NCI-H2196 treated with DMSO at 0.1 percent for 48 hours (cell line): ENCODE measurements at regions not wholly inside any gene's neighbourhood (a gene's known extent, or its start where the extent isn't known, plus 50 kb on each side); places are given as distances from the start of the nearest gene placed in this dataset.

Experiments used
- DNase-seq: peaks from one replicate; lab custom pipeline; 2025; ENCODE audit not compliant: unreplicated experiment; lab: John Stamatoyannopoulos, UW

GRCh38 chr1:244953901-244954300, 89.6 kb upstream of the HNRNPU start:
- no peak for DNase-seq

- no peak for DNase-seq
These were observed 88.6 kb upstream of the HNRNPU start for GRCh38 chr1:244952940-244953339.

- DNase-seq, result no peak
These were observed 88.1 kb upstream of the HNRNPU start for GRCh38 chr1:244952280-244952933.

- no peak for DNase-seq
These were observed 84.1 kb upstream of the HNRNPU start for GRCh38 chr1:244948416-244948815.

- DNase-seq, result no peak
These were observed 80.8 kb upstream of the HNRNPU start for GRCh38 chr1:244945109-244945671.

GRCh38 chr1:244941121-244941520, 76.8 kb upstream of the HNRNPU start:
- DNase-seq, result no peak

GRCh38 chr1:244937099-244937498, 72.8 kb upstream of the HNRNPU start:
- DNase-seq, result no peak

- no peak for DNase-seq
These were observed 56.8 kb upstream of the HNRNPU start for GRCh38 chr1:244920911-244921761.

- DNase-seq, result no peak
These were observed 55.3 kb upstream of the HNRNPU start for GRCh38 chr1:244919320-244920282.

- DNase-seq, result no peak
These were observed 54.3 kb upstream of the HNRNPU start for GRCh38 chr1:244918421-244919319.

- DNase-seq, result no peak
These were observed 52.8 kb upstream of the HNRNPU start for GRCh38 chr1:244917073-244917670.

- DNase-seq, result no peak
These were observed 51.4 kb upstream of the HNRNPU start for GRCh38 chr1:244915736-244916135.

GRCh38 chr1:244914761-244915160, 50.4 kb upstream of the HNRNPU start:
- DNase-seq, result no peak
